ENCODE measurements at regions not wholly inside any gene's neighbourhood (a gene's known extent, or its start where the extent isn't known, plus 50 kb on each side); places are given as distances from the start of the nearest gene placed in this dataset.
A peak's percentile ranks its signal among the peaks of the same experiment; 100 is the strongest.

DNA sequence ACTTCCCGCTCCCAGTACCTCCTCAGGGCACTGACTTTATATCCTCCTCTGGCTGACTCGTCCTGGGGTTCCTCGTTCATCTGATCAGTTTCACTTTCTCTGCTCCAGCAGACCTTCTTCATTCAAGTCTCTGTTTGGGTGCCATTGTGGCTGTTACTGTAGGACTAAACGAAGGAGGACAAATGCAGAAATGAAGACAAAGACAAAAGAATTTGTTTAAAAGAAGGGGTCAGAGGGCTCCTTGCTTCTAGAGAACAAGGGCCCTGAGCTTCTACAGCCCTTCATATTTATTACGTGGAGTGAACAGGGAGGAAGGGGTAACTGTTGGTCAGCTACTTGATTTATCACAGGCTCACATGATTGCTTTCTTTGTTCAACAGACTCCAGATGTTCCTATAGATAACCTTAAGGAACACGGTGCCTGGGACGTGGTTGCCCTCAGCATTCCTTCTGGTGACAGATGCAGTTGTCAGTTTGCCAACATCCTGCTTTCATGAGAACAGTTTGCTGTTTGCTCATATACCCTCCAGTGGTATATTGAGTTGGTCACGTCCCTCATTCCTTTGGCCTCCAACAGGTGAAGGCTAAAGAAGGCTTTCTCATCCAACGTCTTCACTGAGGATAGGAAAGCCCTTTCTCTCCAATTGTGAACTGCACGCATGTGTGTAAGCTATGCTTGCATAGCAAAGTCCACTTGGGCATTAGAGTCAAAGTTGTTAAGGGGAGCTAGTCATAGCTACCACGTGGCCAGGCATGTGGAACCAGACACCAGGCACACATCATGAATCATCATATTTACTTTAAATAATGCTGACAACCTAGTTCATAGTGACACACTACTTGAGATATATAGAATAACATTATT, 69.1 kb upstream of the BTN3A2 start:
- no peak for FAIRE-seq

DNA sequence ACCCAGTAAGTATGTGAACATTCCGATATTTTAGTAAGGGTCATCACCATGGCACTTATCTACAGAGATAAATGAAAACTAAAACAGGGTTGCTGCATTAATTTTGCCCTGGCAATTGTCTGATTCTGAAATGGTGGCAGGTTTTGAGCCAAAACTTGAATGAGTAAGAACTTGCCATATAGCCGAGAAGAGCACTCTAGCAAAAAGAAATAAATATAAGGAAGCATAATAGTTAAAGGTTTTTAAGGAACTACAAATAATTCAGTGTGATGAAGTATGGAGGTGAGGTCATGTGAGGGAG, 68.5 kb upstream of the BTN3A2 start:
- FAIRE-seq: no peak

DNA sequence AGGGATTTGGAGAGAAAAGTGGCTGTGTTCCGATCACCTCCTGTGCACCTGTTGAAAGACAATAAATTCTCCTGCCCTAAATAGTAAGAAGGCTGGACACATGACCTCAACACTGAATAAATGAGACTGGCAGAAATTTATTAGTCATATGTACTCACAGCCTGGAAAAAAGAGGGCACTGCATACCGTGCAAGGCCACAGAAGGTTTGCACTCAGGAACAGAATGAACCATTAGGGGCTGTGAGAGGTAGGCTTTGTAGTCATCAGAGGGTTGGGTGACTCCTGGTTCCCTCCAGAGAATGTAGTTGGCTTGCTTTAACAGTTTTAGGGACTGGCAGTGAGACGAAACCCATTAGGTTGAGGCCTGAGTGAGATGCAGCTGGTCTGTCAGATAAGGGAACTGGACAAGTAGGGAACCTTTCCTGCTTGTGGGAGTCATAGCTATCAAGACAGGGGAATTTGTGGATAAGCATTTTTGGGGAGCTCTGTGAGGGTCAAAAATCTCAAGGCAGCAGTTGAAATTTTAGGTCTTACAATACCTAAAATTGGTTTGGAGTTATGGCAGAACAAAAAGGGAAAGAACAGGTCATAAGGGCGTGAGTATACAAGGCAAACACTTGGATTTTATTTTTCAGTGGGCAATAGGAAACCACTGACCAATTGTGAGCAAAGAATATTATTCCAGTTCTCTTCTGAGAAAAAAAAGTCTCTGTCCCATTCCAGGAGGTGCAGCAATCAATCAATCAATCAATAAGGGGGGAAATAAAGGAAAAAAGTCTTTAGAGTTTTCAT, 67.9 kb upstream of the BTN3A2 start:
- FAIRE-seq: no peak

DNA sequence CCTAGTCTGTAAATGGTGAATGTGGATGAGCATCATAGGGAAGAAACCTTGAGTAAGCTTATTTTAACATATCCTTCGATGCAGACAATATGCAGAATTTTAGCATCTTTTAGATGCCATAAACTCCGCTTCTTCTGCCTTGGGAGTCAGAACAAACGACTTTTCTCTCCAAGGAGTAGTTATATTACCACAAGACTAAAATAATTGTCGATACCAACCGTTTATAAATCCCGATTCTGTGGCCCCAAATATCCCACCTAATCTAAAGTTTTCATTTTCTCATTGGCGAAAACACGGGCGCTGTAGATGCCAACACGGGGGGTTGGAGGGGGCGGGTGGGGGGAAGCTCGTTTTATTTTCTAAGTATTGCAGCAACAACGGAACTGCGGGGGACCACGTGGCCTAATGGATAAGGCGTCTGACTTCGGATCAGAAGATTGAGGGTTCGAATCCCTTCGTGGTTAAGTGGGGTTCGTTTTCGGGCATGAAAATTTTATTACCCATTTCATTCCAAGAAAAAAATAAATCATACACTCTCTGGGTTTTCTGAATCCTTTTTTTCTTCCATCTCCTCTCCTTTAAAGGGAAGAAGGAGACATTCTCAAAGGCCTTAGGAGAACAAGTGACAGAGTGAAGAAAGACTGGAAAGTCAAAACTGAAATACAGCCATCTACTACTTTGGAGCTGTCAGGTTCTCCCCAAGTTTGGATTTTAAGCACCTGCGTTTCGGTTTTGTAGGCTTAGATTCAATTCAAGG, 65.5 kb upstream of the BTN3A2 start:
- no peak for FAIRE-seq

DNA sequence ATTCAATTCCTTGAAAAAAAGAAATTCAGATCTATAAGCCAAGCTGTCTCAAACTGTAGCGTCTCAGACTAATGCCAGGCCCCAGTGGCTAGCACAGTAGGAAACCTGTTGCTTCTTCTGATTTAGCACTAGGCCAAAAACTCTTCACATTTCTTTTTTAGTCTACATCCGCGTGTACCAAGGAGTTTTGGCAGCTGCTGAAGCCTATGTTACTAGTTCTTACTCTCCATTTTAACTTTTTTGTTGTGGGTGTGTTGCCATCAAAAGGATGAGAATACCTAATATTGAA, 65.0 kb upstream of the BTN3A2 start:
- no peak for FAIRE-seq

DNA sequence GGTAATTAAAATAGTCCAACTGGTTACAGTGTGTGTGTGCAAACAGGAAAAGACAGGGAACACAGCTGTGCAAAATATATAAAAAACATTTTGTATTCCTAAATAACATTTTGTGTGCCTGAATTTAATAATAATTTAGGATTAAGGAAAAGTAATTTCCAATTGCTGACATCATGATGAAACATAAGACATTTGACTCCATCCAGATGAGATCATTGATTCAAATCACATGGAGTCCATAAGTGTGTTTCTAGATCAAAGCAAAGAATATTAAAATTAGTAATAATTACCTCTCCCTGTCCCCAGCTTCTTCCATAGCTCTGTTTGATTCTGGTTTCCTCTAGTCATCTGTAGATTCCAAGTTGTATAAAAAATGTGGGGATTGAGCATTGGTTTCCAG, 64.6 kb upstream of the BTN3A2 start:
- no peak for FAIRE-seq

DNA sequence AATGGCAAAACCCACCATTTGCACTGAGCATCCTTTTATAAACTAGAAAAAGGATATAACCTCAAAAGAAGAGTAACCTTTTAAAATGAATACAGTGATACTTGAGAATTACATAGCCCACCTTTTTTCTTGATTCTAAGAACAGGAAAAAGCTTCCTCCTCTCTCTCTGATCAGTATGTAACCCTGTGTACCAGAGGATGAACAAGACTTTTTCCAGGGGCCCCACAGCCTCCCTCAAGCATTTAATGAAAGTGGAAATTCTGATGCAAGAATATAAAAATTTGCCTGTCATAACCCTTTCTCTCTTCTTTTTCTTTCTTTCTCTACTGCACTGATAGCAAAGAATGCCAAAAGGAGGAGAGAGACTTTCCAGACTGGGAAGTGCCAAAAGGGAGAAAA, 64.2 kb upstream of the BTN3A2 start:
- no peak for FAIRE-seq

DNA sequence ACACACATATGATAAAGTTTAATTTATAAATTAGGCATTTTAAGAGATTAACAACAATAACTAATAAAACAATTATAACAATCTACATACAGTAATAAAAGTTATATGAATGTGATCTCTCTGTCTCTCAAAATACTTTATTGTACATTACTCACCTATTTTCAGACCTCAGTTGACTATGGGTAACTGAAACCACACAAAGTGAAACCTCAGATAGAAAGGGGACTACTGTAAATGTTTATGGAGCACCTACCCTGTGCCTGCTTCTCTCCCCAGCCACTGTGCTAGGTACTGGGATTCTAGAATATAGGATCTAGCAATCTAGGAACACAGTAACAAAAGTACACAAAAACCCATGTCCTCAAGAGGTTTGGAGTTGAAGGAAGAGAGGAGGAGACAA, 63.4 kb upstream of the BTN3A2 start:
- FAIRE-seq: no peak

DNA sequence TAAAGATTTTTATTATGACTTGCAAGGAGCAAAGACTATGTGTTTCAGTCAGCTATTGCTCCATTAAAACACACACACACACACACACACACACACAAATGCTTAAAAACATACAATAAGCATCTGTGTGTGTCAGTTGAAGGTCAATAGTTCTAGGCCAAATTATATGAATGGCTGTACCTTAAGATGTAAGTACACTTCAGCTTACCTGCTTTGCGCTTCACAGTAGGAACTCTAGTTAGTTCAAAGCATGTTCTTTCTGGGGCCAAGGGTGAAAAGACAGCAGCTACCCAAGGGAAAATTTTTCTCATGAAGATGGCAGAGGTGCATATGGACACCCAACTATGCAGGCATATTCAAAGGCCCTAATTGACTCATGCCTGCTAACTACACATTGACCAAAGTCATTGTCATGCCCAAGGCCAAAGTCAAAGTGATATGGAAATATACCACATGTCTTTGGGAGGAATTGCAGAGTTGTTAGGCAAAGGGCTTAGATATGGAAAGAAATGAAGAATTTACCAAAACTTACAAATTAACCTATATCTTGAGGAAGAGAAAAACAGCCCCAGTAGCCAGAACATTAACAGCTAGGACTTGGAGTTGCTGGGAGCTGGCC, 61.9 kb upstream of the BTN3A2 start:
- FAIRE-seq: no peak

DNA sequence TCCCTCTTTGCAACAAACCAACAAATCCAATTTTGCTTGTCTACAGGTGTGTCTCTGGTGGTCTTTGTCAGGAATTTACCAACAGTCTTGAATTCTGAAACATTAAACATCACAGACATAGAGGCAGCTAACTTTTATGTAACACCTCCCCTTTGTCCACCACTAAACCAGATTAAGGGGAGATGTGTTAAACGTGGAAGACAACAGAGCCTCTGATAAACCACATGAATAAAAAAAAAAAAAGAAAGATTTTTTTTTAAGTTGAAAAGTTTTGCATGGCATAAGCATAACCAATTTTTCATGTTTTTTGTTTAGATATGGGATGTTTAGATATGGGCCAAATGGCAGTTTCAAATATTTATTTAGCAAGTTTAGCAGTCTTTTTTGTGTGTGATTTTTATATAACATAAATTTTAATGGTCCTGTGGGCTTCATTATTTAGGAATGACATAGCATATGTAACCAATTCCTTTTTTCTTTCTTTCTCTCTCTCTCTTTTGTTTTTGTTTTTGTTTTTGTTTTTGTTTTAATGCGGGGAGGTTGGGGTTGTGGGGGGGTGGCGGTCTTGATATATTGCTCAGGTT, 60.7 kb upstream of the BTN3A2 start:
- FAIRE-seq: no peak

DNA sequence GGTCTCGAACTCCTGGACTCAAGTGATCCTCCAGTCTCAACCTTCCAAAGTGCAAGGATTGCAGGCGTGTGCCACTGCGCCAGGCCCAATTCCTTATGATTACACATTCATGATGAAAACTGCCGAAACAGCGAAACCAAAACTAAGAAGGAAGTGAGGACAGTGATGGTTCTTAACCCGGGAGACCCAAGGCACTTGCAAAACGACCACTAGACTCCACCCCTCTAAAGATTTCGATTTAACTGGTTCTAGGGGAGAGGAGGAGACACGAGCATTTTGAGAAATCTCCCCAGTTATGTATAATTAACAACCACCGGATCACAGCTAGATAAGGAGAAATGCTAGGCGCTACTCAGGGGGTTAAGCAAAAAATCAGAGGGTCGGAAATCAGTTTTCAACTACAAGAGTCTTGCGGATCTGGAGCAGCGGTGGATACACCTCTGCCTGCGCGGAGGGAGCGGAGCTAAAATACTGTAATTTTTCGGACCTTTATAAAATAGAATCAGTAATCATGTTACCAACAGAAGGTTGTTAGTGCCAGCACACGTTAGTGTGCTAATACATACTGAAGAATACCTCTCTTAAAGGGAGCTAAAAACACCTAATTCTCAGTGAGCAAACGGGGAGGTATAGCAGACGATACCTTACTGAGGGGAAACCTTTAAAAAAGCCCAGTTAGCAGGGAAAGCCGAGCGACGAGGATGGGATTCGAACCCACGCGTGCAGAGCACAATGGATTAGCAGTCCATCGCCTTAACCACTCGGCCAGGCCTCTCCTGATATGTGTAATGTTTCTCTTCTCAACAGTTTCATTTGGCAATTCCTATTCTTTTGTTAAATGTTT, 60.0 kb upstream of the BTN3A2 start:
- FAIRE-seq: peak; percentile 44

DNA sequence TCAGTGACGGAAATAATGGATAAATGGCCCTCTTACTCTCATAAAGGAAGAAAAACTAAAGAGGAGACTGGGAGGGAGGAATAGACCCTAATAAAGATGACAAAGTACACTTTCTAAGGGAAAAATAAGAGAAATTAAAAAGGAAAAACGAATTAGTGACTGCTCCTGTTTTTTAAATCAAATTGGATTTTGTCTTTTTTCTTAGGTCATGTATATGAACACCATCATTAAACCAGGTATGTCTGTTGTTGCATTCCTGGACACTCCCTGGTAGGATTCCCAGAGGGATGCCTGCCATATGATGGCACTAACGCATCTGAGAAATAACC, 59.4 kb upstream of the BTN3A2 start:
- no peak for FAIRE-seq

DNA sequence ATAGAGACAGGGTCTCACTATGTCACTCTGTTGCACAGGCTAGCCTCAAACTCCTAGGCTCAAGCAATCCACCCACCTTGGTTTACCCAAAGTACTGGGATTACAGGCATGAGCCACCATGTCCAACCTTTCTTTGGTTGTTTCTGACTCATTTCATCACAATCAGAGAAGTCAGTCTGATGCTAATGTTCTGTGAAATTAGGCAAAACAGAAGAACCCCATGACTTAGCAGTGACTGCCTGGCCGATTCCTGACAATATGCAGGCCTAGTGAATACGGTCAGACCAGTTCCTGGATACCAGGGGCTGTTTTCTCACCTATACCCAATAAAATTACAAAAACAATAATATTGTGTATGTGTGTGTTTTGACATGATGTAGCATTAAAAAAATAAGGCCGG, 58.8 kb upstream of the BTN3A2 start:
- no peak for FAIRE-seq

DNA sequence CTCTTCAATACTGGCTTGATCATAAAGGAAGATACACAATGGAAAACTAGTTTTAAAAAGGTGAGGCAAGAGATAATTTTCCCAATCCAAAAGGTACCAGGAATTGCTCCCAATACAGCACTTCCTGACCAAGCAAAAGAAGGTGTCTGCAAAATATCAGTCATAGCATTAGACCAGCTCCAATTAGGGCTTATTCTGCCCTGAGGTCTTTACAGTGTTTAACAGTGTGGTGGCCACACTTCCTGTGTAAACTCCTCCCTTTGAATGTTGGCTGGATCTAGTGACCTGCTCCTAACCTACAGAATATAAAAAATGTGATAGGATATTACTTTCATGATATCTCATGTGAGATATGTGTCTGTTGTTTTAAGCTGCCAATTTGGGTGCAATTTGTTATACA, 57.1 kb upstream of the BTN3A2 start:
- FAIRE-seq: no peak

DNA sequence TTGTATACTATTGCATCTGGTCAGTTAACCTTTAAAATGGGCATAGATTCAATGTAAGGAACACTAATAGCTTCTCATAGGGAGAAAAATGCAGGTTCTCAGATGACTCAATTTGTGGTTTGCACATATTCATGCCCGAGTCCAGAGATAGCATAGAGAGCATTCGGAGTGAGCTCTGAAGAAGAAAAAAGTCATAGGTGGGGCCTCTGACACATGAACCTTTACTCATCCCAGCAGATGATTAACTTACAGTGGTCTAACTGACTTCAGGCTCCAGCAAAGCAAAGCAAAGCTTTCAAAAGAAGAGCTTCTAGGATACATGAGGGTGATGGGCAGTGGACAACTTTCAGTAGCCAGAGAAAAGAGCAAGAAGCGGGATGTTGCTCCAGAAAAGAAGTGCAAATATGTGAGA, 55.3 kb upstream of the BTN3A2 start:
- no peak for FAIRE-seq

DNA sequence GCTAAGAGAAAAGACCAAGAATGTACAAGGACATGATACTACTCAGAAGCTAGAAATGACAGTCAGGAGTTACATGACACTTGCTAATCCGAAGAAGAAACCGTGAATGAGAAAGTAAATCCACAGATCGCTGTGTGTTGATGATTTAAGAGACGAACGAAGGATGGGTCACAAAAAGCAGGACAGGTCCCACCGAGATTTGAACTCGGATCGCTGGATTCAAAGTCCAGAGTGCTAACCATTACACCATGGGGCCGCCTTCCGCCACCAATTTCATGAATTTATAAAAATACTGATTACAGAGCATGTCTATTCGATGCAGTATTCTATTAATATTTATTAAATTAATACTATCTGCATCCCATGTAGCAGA, 54.0 kb upstream of the BTN3A2 start:
- FAIRE-seq: peak; percentile 51

DNA sequence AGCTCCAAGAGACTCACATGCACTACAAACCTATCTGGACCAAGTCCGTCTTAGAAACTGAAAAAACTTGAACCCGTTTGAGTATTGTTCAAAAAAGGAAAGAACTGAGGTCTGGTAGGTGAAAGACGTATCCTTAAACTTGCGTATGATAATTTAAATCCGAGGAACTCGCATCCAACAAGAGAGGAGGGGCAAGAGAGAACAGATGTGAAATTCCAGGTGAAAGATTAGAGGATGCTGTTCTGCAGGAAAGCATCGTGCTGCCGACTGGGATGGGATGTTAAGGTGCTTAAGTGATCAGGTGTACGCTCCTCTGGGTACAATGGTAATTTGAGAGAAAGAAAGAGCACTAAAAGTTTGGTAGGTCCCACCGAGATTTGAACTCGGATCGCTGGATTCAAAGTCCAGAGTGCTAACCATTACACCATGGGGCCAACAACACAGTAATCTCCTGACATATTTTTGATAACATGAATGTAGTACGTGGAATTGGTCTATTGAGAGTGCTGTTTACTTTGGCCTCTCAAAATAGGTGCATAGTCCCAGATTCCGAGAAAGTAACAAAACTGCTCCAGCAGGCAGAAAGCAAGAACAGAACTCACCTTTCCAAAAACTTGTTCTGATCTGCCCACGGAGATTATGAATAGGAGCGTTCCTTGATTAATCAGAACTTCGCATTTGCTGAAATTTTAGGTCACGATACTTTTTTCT, 53.5 kb upstream of the BTN3A2 start:
- peak; percentile 81 for FAIRE-seq

DNA sequence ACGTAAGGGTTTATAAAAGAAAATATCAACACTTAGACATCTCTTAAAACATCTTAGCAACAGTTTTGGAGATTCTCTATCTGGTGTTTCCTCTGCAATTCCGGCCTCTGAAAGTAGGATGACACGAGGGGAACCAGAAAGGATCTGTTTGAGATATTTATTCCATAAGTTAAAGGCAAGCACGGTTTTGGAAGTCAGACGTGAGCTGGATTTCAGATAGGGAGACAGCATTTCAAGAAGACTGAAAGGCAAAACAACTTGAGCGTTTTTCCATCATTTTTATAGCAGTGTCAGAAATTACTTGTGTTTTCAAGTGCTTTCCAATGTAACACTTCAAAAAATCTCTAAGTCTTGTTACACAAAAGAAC, 52.9 kb upstream of the BTN3A2 start:
- FAIRE-seq: no peak

DNA sequence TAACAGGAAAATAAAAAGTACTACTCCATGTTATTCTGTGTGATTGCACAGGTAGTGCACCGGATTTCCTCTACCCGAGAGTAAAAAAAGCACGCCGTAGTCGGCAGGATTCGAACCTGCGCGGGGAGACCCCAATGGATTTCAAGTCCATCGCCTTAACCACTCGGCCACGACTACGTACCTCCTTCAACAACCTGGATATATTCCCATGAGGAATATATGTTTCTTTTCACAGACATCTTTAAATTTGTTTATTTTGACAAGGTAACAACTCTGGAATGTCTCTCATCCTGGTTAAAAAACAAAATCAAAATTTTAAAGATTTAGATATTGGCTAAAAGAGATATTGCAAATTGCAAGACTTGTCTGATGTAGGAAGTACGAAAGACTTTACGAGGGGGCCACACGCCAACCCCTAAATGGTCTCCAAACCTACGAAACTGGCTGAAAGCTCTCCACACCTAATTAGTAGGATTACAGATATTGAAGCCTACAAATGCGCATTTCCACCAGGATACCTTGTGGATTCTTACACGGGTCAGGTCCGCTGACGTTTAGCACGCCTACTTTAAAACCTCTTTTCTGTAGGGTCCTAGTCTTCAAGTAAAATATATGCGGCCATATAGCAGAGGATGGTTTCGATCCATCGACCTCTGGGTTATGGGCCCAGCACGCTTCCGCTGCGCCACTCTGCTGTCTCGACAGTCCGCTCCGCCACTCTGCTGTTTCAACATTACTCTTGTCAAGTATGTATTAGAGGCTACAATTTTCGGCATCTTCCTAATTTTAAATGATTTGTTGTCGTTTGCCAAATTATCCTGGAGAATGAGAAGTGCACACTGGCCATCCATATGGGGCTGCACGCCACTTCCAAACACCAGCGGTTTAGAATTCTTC, 52.2 kb upstream of the BTN3A2 start:
- FAIRE-seq: peak; percentile 98
